Effector memory CD4-positive, alpha-beta T cell (primary cell): ENCODE measurements at regions not wholly inside any gene's neighbourhood (a gene's known extent, or its start where the extent isn't known, plus 50 kb on each side); places are given as distances from the start of the nearest gene placed in this dataset.

Experiments used
- DNase-seq, 3 donors: peaks; one replicate each; pipeline ENCODE4 v3.0.0-alpha.2; 2020
- H3K27ac ChIP-seq: 2 replicates; pipeline ENCODE4 v1.7.0; 2013; ENCODE audit warnings: mild to moderate bottlenecking, low read length, moderate library complexity; ENCODE audit not compliant: insufficient read depth, poor library complexity, severe bottlenecking
- H3K27me3 ChIP-seq: replicated peaks from 2 replicates; pipeline ENCODE4 v1.7.0; 2013; ENCODE audit warnings: mild to moderate bottlenecking, low read length; ENCODE audit not compliant: insufficient read depth, control insufficient read depth, poor library complexity, severe bottlenecking
- H3K36me3 ChIP-seq: 2 replicates; pipeline ENCODE4 v1.7.0; 2013; ENCODE audit warnings: mild to moderate bottlenecking, low read length, moderate library complexity; ENCODE audit not compliant: control insufficient read depth, insufficient read depth
- H3K4me1 ChIP-seq: 2 replicates; pipeline ENCODE4 v1.7.0; 2013; ENCODE audit warnings: low read length, mild to moderate bottlenecking; ENCODE audit not compliant: control insufficient read depth, insufficient read depth, poor library complexity, severe bottlenecking
- H3K4me3 ChIP-seq: 2 replicates; pipeline ENCODE4 v1.7.0; 2013; ENCODE audit warnings: low read length, low read depth, mild to moderate bottlenecking; ENCODE audit not compliant: insufficient read depth, poor library complexity, severe bottlenecking
- H3K9me3 ChIP-seq: 2 replicates; pipeline ENCODE4 v1.7.0; 2013; ENCODE audit warnings: mild to moderate bottlenecking, low read length, moderate library complexity; ENCODE audit not compliant: control insufficient read depth

- Histone ChIP-seq H3K27ac (no peak overlapping the region), H3K4me3 (no peak overlapping the region), H3K36me3 (no peaks in the 10 kb centered on the region), H3K4me1 (no peaks in the 10 kb centered on the region), H3K9me3 (no peaks in the 10 kb centered on the region), H3K27me3 (no peaks in the 10 kb centered on the region)
- no peak for DNase-seq
These were observed 456.2 kb downstream of the EPHA4 start for GRCh38 chr2:221115944-221116343.

GRCh38 chr2:221120643-221121042, 451.5 kb downstream of the EPHA4 start:
- Histone ChIP-seq H3K4me1 (no peaks in the 10 kb centered on the region), H3K36me3 (no peaks in the 10 kb centered on the region), H3K4me3 (no peak overlapping the region), H3K27ac (no peak overlapping the region), H3K27me3 (no peaks in the 10 kb centered on the region), H3K9me3 (no peaks in the 10 kb centered on the region)
- no peak for DNase-seq

- no peak overlapping the region for H3K27ac ChIP-seq
- H3K36me3 ChIP-seq: no peaks in the 10 kb centered on the region
- DNase-seq: no peak
- no peak overlapping the region for H3K4me3 ChIP-seq
- H3K9me3 ChIP-seq: no peaks in the 10 kb centered on the region
- H3K27me3 ChIP-seq: no peaks in the 10 kb centered on the region
- no peaks in the 10 kb centered on the region for H3K4me1 ChIP-seq
These were observed 448.7 kb downstream of the EPHA4 start for GRCh38 chr2:221123396-221123795.

- no peaks in the 10 kb centered on the region for H3K4me1 ChIP-seq
- H3K27ac ChIP-seq: no peak overlapping the region
- H3K36me3 ChIP-seq: no peaks in the 10 kb centered on the region
- H3K27me3 ChIP-seq: no peaks in the 10 kb centered on the region
- DNase-seq: no peak
- H3K9me3 ChIP-seq: no peaks in the 10 kb centered on the region
- H3K4me3 ChIP-seq: no peak overlapping the region
These were observed 447.4 kb downstream of the EPHA4 start for GRCh38 chr2:221124532-221125240.

DNA sequence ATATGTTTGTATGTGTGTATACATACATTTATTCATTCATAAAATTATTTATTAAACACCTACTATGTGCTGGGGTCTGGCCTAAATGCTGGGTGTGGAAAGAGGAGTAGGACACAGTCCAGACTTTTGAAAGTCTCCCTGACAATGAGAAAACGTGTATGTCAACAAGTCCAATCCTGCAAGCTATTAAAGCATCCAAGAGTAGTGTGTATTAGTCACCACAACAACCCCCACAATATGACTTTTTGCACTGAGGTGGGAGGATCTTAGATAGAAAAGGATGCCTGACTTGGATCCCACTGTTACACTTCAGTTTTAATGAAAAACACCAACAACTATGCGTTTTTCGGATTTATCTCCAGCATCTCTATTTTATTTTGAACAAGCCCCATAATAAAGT, 446.4 kb downstream of the EPHA4 start:
- H3K27ac ChIP-seq: no peak overlapping the region

DNA sequence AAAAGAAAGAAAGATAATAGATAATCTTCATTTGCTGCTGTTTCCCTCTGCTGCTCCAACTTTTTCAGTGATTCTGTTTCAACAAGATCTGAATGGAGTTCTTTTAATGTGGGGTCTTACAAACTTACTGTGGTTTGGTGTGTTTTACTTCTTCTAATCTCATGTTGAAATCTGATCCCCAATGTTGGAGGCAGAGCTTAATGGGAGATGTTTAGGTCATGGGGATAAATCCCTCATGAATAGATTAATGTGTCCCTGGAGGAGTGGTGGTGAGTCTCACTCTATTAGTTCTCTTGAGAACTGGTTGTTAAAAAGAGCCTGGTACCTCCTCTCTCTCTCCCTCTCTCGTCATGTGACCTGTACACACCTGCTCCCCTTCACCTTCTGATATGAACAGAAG, 442.4 kb downstream of the EPHA4 start:
- Histone ChIP-seq H3K4me1 (no peaks in the 10 kb centered on the region), H3K36me3 (no peaks in the 10 kb centered on the region), H3K27ac (no peak overlapping the region), H3K9me3 (no peaks in the 10 kb centered on the region), H3K27me3 (no peaks in the 10 kb centered on the region), H3K4me3 (no peak overlapping the region)
- DNase-seq: no peak

More for the DNA sequence above, 446.4 kb downstream of the EPHA4 start:
- no peak for DNase-seq
- Histone ChIP-seq H3K4me3 (no peak overlapping the region), H3K36me3 (no peaks in the 10 kb centered on the region), H3K27me3 (no peaks in the 10 kb centered on the region), H3K9me3 (no peaks in the 10 kb centered on the region), H3K4me1 (no peaks in the 10 kb centered on the region)

DNA sequence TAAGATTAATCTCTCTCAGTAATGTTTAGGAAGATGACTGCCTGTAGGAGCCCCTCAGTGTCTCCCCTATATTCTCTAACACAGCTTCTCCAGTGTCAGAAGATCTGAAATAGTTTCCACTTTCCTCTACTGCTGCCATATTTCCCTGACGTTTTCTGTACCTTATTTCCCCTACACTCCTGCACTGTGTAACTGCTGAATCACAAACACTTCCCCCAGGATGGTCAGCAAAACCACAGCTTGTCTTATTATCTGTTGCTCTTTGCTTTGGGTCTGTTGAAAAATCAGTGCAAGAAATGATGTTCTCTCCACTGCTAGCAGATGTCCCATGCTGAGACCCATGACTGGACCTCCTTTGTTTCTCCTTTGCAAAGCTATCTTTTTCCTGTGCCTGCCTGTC, 441.7 kb downstream of the EPHA4 start:
- Histone ChIP-seq H3K27ac (no peak overlapping the region), H3K4me3 (no peak overlapping the region), H3K36me3 (no peaks in the 10 kb centered on the region), H3K9me3 (no peaks in the 10 kb centered on the region), H3K4me1 (no peaks in the 10 kb centered on the region), H3K27me3 (no peaks in the 10 kb centered on the region)
- no peak for DNase-seq

DNA sequence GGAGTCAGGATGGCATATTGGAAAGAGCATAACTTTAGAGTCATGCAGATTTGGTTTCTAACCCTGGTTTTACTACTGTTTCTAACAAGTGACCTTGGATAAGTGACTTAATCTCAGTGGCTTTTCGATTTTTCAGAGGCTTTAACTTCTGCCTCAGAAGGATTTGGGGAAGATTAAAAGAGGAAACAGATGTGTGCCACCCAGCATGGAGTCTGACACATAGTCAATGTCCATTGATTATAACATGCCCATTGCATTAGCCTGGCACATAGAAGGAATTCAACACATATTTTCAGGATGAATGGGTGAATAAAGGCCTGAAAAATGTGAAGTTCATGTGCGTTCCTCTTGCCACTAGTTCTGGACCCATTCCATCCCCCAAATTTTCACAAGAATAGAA, 438.2 kb downstream of the EPHA4 start:
- no peaks in the 10 kb centered on the region for H3K4me1 ChIP-seq
- no peaks in the 10 kb centered on the region for H3K27me3 ChIP-seq
- H3K4me3 ChIP-seq: no peak overlapping the region
- H3K9me3 ChIP-seq: no peaks in the 10 kb centered on the region
- no peak overlapping the region for H3K27ac ChIP-seq
- no peaks in the 10 kb centered on the region for H3K36me3 ChIP-seq
- no peak for DNase-seq

GRCh38 chr2:221134718-221135117, 437.4 kb downstream of the EPHA4 start:
- Histone ChIP-seq H3K4me3 (no peak overlapping the region), H3K27ac (no peak overlapping the region), H3K9me3 (no peaks in the 10 kb centered on the region), H3K36me3 (no peaks in the 10 kb centered on the region), H3K4me1 (no peaks in the 10 kb centered on the region), H3K27me3 (no peaks in the 10 kb centered on the region)
- DNase-seq: no peak

GRCh38 chr2:221135699-221136098, 436.4 kb downstream of the EPHA4 start:
- Histone ChIP-seq H3K27ac (no peak overlapping the region), H3K4me1 (no peaks in the 10 kb centered on the region), H3K4me3 (no peak overlapping the region), H3K36me3 (no peaks in the 10 kb centered on the region), H3K9me3 (no peaks in the 10 kb centered on the region), H3K27me3 (no peaks in the 10 kb centered on the region)
- no peak for DNase-seq
